Skeletal muscle tissue (tissue), 4 donors: ENCODE measurements at regions not wholly inside any gene's neighbourhood (a gene's known extent, or its start where the extent isn't known, plus 50 kb on each side); places are given as distances from the start of the nearest gene placed in this dataset. TPM values are rescaled to one million over a fixed set of nuclear protein-coding genes. Genes with fewer than 3 reads are reported as not detected.

Experiments
- H3K27ac ChIP-seq: one replicate; pipeline ENCODE4 v1.7.0; 2013; ENCODE audit warnings: mild to moderate bottlenecking, low read depth, low read length, inconsistent platforms
- H3K27me3 ChIP-seq, 3 donors: one replicate each; pipeline ENCODE4 v1.7.0; 2013; ENCODE audit warnings: low read length in 3 of 3; ENCODE audit not compliant: control insufficient read depth in 3 of 3, insufficient read depth in 3 of 3
- H3K36me3 ChIP-seq, 3 donors: one replicate each; pipeline ENCODE4 v1.7.0; 2013; ENCODE audit warnings: low read length in 3 of 3; ENCODE audit not compliant: control insufficient read depth in 3 of 3, insufficient read depth in 3 of 3
- H3K4me1 ChIP-seq, 3 donors: one replicate each; pipeline ENCODE4 v1.7.0; 2013; ENCODE audit warnings: low read length in 3 of 3, mild to moderate bottlenecking in 3 of 3; ENCODE audit not compliant: control insufficient read depth in 3 of 3, insufficient read depth in 3 of 3
- H3K4me3 ChIP-seq, 3 donors: one replicate each; pipeline ENCODE4 v1.7.0; 2013; ENCODE audit warnings: low read length in 3 of 3
- H3K9ac ChIP-seq, 3 donors: one replicate each; pipeline ENCODE4 v1.7.0; 2013; ENCODE audit warnings: low read length in 3 of 3, mild to moderate bottlenecking in 3 of 3, moderate library complexity in 2 of 3, low read depth in 1 of 3
- H3K9me3 ChIP-seq, 3 donors: one replicate each; pipeline ENCODE4 v1.7.0; 2013; ENCODE audit warnings: low read length in 3 of 3; ENCODE audit not compliant: control insufficient read depth in 3 of 3
- small RNA-seq: library from RNA; depleted of rRNA; stranded (forward); fragments of <200 nt; gene quantifications from one replicate; pipeline ENCODE3, GENCODE V24; 2014
- donor health status: Osteomylitis.

GRCh38 chr2:215500466-215500865, 64.6 kb upstream of the FN1 start:
- no peaks in the 10 kb centered on the region for H3K4me1 ChIP-seq
- H3K9ac ChIP-seq, result no peak overlapping the region
- no peak overlapping the region for H3K4me3 ChIP-seq
- H3K27me3 ChIP-seq, result no peaks in the 10 kb centered on the region
- H3K36me3 ChIP-seq, result no peaks in the 10 kb centered on the region
- H3K9me3 ChIP-seq, result no peaks in the 10 kb centered on the region
- no peak overlapping the region for H3K27ac ChIP-seq

DNA sequence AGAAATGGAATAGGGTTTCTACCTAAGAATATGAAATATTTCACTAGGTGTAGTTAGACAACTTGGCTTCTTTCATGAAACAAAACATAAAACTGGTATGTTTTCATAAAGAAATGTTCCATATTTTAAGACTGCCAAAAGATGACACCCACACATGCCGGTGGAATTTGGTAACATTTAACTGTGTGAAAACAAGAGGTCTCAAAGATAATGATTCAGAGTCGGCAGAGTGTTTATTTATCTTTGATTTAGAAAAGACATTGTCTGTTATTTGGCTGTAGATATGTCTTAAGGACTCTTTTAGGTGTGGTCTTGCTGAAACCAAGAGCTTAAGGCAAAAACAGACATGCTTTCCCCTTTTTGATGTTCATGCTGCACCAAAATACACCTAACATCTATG, 63.5 kb upstream of the FN1 start:
- H3K4me1 ChIP-seq, result no peaks in the 10 kb centered on the region
- no peak overlapping the region for H3K9ac ChIP-seq
- H3K4me3 ChIP-seq, result no peak overlapping the region

DNA sequence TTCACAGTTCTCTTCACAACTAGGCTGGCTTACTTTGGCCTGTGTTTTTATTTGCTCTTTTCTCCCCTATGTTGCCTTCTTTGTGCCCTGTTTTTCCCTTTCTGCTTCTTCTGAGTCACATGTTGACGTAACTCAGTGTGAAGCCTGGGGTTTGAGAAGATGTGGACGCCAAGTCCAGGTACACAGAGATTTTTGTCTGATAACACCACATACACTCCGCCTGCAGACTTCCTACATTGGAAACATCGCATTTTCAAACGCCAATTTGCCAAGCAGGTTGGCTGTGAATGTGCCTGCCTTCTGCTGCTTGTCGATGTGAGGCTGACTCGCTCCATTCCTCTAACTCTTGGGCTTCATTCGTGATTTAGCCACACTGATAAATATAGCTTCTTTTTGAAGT, 62.6 kb upstream of the FN1 start:
- Histone ChIP-seq H3K27ac (no peak overlapping the region), H3K36me3 (no peaks in the 10 kb centered on the region), H3K4me3 (no peak overlapping the region), H3K27me3 (no peaks in the 10 kb centered on the region), H3K4me1 (no peaks in the 10 kb centered on the region), H3K9me3 (no peaks in the 10 kb centered on the region), H3K9ac (no peak overlapping the region)

More for the DNA sequence above, 63.5 kb upstream of the FN1 start:
- Histone ChIP-seq H3K27me3 (no peaks in the 10 kb centered on the region), H3K36me3 (no peaks in the 10 kb centered on the region), H3K9me3 (no peaks in the 10 kb centered on the region), H3K27ac (no peak overlapping the region)

GRCh38 chr2:215493376-215493775, 57.5 kb upstream of the FN1 start:
- H3K36me3 ChIP-seq, result no peaks in the 10 kb centered on the region
- H3K27me3 ChIP-seq, result no peaks in the 10 kb centered on the region
- no peak overlapping the region for H3K9ac ChIP-seq
- no peaks in the 10 kb centered on the region for H3K9me3 ChIP-seq
- no peak overlapping the region for H3K4me3 ChIP-seq
- H3K4me1 ChIP-seq, result no peaks in the 10 kb centered on the region
- H3K27ac ChIP-seq, result no peak overlapping the region

DNA sequence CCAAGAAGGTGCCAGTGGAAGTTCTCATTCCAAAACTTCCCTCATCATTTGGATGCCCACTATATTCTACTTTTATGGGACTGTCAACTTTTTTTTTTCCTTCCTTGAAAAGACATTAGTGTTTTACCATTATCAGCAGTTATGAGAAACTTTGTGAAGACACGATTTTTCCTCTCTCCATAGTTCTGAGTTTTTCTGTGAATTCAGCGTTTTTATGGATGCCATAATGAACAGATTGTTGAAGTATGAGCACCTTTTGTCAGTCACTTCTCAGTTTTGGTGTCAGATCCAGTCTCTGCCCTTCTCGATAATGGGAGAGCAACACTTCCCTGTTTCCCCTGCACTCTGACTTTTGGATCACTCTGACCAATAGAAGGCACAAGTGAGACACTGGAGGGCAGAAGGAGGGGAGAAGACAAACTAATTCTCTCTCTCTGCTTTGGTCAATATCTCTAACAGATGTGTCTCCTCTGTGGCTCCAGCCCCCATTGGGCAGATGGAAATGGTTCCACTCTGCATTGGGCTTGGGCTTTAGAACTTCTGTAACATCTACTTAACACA, 53.5 kb upstream of the FN1 start:
- no peaks in the 10 kb centered on the region for H3K36me3 ChIP-seq
- H3K4me1 ChIP-seq, result no peaks in the 10 kb centered on the region
- no peak overlapping the region for H3K9ac ChIP-seq
- H3K4me3 ChIP-seq, result no peak overlapping the region
- no peaks in the 10 kb centered on the region for H3K27me3 ChIP-seq
- no peak overlapping the region for H3K27ac ChIP-seq
- H3K9me3 ChIP-seq, result no peaks in the 10 kb centered on the region

DNA sequence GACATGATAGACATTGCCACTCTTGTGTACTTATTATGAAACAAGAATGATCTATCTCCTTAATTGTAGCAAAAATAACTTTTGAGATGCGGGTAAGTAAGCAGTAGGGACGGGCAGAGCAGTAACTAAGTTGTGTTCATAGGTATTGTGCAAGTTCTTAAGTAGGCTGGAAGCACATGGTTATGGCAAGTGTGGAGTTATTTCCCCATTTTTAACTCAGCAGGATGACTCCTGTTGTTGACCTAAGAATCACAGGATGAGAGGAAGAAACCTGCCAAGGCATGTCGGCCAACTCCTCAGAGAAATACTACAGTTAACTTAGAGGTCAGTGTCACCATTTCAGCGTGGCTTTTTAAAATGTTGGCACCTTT, 51.1 kb upstream of the FN1 start:
- Histone ChIP-seq H3K9me3 (no peaks in the 10 kb centered on the region), H3K36me3 (no peaks in the 10 kb centered on the region), H3K9ac (no peak overlapping the region), H3K4me1 (no peaks in the 10 kb centered on the region), H3K4me3 (no peak overlapping the region), H3K27me3 (no peaks in the 10 kb centered on the region), H3K27ac (no peak overlapping the region)

DNA sequence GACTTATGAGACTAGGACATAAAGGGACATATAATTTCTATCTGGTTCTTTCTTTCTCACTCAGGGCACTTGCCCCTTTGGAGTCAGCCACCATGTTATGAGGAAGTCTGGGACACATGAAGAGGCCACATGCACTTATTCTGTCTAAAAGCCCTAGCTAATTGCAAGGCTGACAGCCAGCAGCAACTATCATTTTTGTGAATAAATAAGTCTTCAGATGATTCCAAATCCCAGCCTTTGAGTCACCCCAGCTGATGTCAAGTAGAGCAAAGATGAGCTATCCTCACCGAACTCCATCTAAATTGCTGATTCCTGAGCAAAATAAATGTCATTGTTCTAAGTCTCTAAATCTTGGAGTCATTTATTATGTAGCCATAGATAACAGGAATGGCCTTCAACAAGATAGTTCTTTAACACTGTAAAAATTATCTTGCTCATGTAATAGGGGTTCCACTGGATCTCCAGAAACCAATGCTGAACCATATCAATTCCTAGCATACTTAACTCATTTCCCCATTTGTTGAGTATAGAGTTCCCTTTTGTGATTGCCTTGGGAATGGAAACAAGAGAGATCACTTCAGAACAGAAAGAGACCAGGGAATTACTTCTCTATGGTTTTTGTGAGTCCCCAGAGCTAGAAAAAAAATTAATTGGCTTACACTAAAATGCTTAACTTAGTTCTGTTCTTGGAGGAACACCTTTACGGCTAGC, 50.6 kb upstream of the FN1 start:
- H3K27me3 ChIP-seq, result no peaks in the 10 kb centered on the region
- H3K36me3 ChIP-seq, result no peaks in the 10 kb centered on the region
- no peaks in the 10 kb centered on the region for H3K9me3 ChIP-seq
- H3K4me1 ChIP-seq, result no peaks in the 10 kb centered on the region
- H3K27ac ChIP-seq, result no peak overlapping the region
- no peak overlapping the region for H3K4me3 ChIP-seq
- H3K9ac ChIP-seq, result no peak overlapping the region

Small RNA genes in the stretch of these regions (small RNA-seq; reads per million reads assigned to genes)
- not detected for gene AC093850.1
